OCI-LY1 (cell line): ENCODE measurements at regions not wholly inside any gene's neighbourhood (a gene's known extent, or its start where the extent isn't known, plus 50 kb on each side); places are given as distances from the start of the nearest gene placed in this dataset.
"Not testable (repeated sequence)": the region's sequence is repeated elsewhere in the genome, so short reads cannot be mapped to it uniquely, and the experiment has no call there.

ENCODE experiments used
- H2AFZ ChIP-seq: fragments of 200-600 bp; sonication (generic), shearing (Covaris generic); 2 replicates; pipeline ENCODE4 v1.6.0; 2014; ENCODE audit warnings: antibody characterized with exemption, mild to moderate bottlenecking, low read length
- H3F3A ChIP-seq: fragments of 200-600 bp; sonication (generic), shearing (Covaris generic); 2 replicates; pipeline ENCODE4 v1.6.0; 2014; ENCODE audit warnings: mild to moderate bottlenecking, antibody characterized with exemption, low read length, moderate library complexity; ENCODE audit not compliant: insufficient read depth
- H3K27ac ChIP-seq: fragments of 200-600 bp; sonication (generic); 2 replicates; pipeline ENCODE4 v1.5.1; 2014; ENCODE audit warnings: low read length, mixed run types, mild to moderate bottlenecking, low read depth; ENCODE audit not compliant: poor library complexity, severe bottlenecking
- H3K27me3 ChIP-seq: fragments of 200-600 bp; sonication (generic); 2 replicates; pipeline ENCODE4 v1.6.0; 2014; ENCODE audit warnings: antibody characterized with exemption, mild to moderate bottlenecking, low read length, moderate library complexity; ENCODE audit not compliant: insufficient read depth
- H3K36me3 ChIP-seq: fragments of 200-600 bp; sonication (generic); 2 replicates; pipeline ENCODE4 v1.6.1; 2014; ENCODE audit warnings: mild to moderate bottlenecking, antibody characterized with exemption, low read length, moderate library complexity, mixed read lengths; ENCODE audit not compliant: insufficient read depth
- H3K4me1 ChIP-seq: fragments of 200-600 bp; sonication (generic); 2 replicates; pipeline ENCODE4 v1.5.1; 2014; ENCODE audit warnings: mild to moderate bottlenecking, low read length, moderate library complexity; ENCODE audit not compliant: insufficient read depth, severe bottlenecking
- H3K4me2 ChIP-seq: fragments of 200-600 bp; sonication (generic), shearing (Covaris generic); 2 replicates; pipeline ENCODE4 v1.6.1; 2014; ENCODE audit warnings: low read length
- H3K4me3 ChIP-seq: fragments of 200-600 bp; sonication (generic); 2 replicates; pipeline ENCODE4 v1.5.1; 2014; ENCODE audit warnings: low read length, low read depth, mild to moderate bottlenecking, mixed read lengths; ENCODE audit not compliant: poor library complexity, severe bottlenecking
- H3K79me2 ChIP-seq: fragments of 200-600 bp; shearing (Covaris generic); 2 replicates; pipeline ENCODE4 v1.6.1; 2016; ENCODE audit warnings: mixed run types, low read length, mixed read lengths; ENCODE audit not compliant: insufficient read depth
- H3K9ac ChIP-seq: fragments of 200-600 bp; sonication (generic), shearing (Covaris generic); 2 replicates; pipeline ENCODE4 v1.6.1; 2014; ENCODE audit warnings: mild to moderate bottlenecking, low read length, mixed read lengths
- H3K9me2 ChIP-seq: fragments of 200-600 bp; sonication (generic), shearing (Covaris generic); 2 replicates; pipeline ENCODE4 v1.6.1; 2014; ENCODE audit warnings: low read depth, mild to moderate bottlenecking, low read length, mixed read lengths
- H3K9me3 ChIP-seq: fragments of 200-600 bp; shearing (Covaris generic); 2 replicates; pipeline ENCODE4 v1.6.1; 2014; ENCODE audit warnings: low read length, mixed read lengths
- H4K20me1 ChIP-seq: fragments of 200-600 bp; sonication (generic), shearing (Covaris generic); 2 replicates; pipeline ENCODE4 v1.6.0; 2016; ENCODE audit warnings: mild to moderate bottlenecking, low read length; ENCODE audit not compliant: insufficient read depth
- EZH2 ChIP-seq: fragments of 200-600 bp; sonication (generic), shearing (Covaris generic); IDR thresholded peaks from 2 replicates; pipeline ENCODE4 v1.8.0; 2017; ENCODE audit warnings: borderline replicate concordance, mixed run types, mild to moderate bottlenecking, antibody characterized with exemption, low read length, moderate library complexity, mixed read lengths
- TF ChIP-seq, protein P1 (sequence below): fragments of 200-600 bp; sonication (generic), shearing (Covaris generic); IDR thresholded peaks from 2 replicates; pipeline ENCODE4 v1.5.1; 2017; ENCODE audit warnings: mild to moderate bottlenecking, antibody characterized with exemption, low read length, moderate library complexity, mixed read lengths

DNA sequence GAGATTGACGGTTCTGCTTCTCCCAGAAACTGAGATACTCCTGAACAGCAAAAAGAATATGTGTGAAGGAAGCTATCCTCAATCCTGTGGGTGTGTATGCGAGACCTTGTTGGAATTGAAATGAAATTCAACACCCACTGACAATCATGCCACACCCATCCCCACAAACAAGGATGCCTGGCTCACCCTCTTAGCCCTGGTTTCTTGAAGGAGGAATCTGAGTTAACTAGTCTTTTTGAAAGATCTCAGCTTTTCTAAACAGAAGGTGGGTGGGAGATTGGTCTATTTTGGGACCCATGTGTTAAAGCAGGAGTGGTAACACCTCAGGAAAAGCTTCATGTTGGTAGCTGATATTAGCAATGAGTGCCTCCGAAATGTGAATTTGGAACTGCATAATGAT lies 1244.5 kb downstream of the CDH11 start:
- H3K79me2 ChIP-seq, result no peaks in the 10 kb centered on the region
- no peaks in the 10 kb centered on the region for H3K36me3 ChIP-seq
- no peaks in the 10 kb centered on the region for H3K27me3 ChIP-seq
- H3K4me1 ChIP-seq, result no peaks in the 10 kb centered on the region
- no peak overlapping the region for H3K4me2 ChIP-seq
- no peaks in the 10 kb centered on the region for H3K9me3 ChIP-seq
- no peak overlapping the region for H2AFZ ChIP-seq
- no peak for TF ChIP-seq EZH2
- TF ChIP-seq, protein P1, sequence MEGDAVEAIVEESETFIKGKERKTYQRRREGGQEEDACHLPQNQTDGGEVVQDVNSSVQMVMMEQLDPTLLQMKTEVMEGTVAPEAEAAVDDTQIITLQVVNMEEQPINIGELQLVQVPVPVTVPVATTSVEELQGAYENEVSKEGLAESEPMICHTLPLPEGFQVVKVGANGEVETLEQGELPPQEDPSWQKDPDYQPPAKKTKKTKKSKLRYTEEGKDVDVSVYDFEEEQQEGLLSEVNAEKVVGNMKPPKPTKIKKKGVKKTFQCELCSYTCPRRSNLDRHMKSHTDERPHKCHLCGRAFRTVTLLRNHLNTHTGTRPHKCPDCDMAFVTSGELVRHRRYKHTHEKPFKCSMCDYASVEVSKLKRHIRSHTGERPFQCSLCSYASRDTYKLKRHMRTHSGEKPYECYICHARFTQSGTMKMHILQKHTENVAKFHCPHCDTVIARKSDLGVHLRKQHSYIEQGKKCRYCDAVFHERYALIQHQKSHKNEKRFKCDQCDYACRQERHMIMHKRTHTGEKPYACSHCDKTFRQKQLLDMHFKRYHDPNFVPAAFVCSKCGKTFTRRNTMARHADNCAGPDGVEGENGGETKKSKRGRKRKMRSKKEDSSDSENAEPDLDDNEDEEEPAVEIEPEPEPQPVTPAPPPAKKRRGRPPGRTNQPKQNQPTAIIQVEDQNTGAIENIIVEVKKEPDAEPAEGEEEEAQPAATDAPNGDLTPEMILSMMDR, result no peak
- no peak overlapping the region for H3K27ac ChIP-seq
- H3F3A ChIP-seq, result no peaks in the 10 kb centered on the region
- H3K4me3 ChIP-seq, result no peak overlapping the region
- no peaks in the 10 kb centered on the region for H4K20me1 ChIP-seq
- H3K9ac ChIP-seq, result no peak overlapping the region
- no peaks in the 10 kb centered on the region for H3K9me2 ChIP-seq

DNA sequence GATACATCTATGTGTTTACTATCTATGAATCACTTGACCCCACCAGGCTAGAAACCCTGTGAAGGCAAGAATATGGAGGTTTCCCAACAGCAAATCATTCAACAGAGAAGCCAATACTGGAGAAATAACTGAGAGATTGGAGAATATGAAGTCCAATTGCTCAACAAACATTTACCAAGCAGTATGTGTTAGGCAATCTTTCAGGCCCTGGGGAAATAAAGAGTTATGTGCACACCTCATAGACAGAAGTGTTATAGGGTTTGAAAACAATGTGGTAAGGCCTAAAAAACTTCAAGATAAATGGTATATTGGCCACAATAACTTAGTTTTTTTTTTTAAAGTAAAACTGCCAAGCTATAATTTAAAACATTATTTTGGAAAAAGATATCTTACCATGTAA lies 1245.8 kb downstream of the CDH11 start:
- Histone ChIP-seq H3K4me3 (no peak overlapping the region), H3K9me2 (no peaks in the 10 kb centered on the region), H3K79me2 (no peaks in the 10 kb centered on the region), H3K27me3 (no peaks in the 10 kb centered on the region), H3K4me1 (no peaks in the 10 kb centered on the region), H3F3A (no peaks in the 10 kb centered on the region), H3K27ac (no peak overlapping the region), H3K9me3 (no peaks in the 10 kb centered on the region), H3K36me3 (no peaks in the 10 kb centered on the region), H3K4me2 (no peak overlapping the region), H3K9ac (no peak overlapping the region), H2AFZ (no peak overlapping the region), H4K20me1 (no peaks in the 10 kb centered on the region)
- TF ChIP-seq, protein P1, result no peak
- TF ChIP-seq EZH2, result no peak

DNA sequence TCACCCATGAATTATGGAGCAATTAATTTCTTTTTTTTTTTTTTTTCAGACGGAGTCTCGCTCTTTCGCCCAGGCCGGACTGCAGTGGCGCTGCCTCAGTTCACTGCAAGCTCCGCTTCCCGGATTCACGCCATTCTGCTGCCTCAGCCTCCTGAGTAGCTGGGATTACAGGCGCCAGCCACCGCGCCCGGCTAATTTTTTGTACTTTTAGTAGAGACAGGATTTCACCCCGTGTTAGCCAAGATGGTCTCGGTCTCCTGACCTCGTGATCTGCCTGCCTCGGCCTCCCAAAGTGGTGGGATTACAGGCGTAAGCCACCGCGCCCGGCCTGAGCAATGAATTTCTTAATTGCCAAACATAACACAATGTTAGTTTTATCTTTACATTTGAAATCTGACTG lies 1261.2 kb downstream of the CDH11 start:
- H3K79me2 ChIP-seq, H3K4me1 ChIP-seq, H3K27ac ChIP-seq, H3K9ac ChIP-seq, H3K36me3 ChIP-seq, H3K4me2 ChIP-seq, H3K9me3 ChIP-seq, H3F3A ChIP-seq, H3K27me3 ChIP-seq, H3K4me3 ChIP-seq, H2AFZ ChIP-seq, H3K9me2 ChIP-seq, H4K20me1 ChIP-seq: not testable (repeated sequence)

DNA sequence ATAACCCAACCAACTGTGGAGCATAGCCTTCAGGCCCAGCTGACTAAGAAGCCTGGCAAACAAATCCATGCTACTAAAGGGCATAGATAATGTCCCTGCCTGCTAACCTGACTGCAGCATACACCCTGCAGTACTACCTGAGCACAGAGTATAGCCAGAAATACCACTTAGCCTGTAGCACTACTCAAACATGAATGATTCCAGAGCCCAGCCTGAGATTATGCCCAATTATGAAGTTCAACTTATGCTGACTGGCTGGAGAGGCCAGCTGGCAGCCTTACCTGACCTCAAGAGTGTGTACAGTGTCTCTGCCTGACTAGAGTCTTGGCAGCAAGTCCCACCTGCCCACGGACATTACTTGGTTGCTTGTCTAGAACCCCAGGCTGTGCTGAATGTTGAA lies 1265.3 kb downstream of the CDH11 start:
- H3K4me2 ChIP-seq, result no peak overlapping the region
- H4K20me1 ChIP-seq, result no peaks in the 10 kb centered on the region
- H3F3A ChIP-seq, result no peaks in the 10 kb centered on the region
- no peaks in the 10 kb centered on the region for H3K27me3 ChIP-seq
- H3K79me2 ChIP-seq, result no peaks in the 10 kb centered on the region
- no peaks in the 10 kb centered on the region for H3K9me3 ChIP-seq
- H3K4me1 ChIP-seq, result peaks cover 7% of the 10 kb centered on the region
- H3K9ac ChIP-seq, result no peak overlapping the region
- no peak overlapping the region for H2AFZ ChIP-seq
- H3K4me3 ChIP-seq, result no peak overlapping the region
- H3K36me3 ChIP-seq, result no peaks in the 10 kb centered on the region
- H3K9me2 ChIP-seq, result no peaks in the 10 kb centered on the region
- no peak overlapping the region for H3K27ac ChIP-seq
- TF ChIP-seq, protein P1, result no peak
- TF ChIP-seq EZH2, result no peak
